ENCODE measurements at regions not wholly inside any gene's neighbourhood (a gene's known extent, or its start where the extent isn't known, plus 50 kb on each side); places are given as distances from the start of the nearest gene placed in this dataset.
"Not testable (repeated sequence)": the region's sequence is repeated elsewhere in the genome, so short reads cannot be mapped to it uniquely, and the experiment has no call there.

DNA sequence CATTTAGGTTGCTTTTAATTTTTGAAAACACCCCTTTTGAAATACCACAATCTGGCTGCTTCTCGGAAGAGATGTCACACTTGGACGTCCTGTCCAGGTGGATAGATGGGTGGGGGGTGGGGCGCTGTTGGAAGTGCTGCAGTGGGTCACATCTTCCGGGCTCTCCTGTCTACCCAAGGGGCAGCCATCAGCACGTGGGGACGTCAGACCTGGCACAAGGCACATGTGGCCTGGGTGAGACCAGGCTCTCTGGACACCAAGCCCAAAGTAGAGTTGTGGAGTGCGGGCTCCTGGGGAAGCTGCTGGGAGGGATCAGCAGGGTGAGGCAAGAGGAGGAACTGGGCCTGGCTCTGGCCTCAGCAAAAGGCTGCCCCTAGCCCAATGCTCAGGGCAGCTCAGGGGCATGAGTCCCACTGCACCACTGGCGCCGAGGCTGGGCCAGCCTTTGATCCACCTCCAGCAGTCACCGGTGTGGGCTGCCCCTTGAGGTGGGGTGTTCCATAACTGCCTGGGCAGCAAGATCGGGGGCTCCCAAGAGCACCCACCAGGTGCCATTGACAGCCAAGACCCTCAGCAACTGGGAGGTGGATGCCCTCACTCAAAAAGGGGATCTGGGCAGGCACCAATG, 68.6 kb upstream of the CCND1 start:
- no peak for DNase-seq (ENCODE audit: low spot score)

DNA sequence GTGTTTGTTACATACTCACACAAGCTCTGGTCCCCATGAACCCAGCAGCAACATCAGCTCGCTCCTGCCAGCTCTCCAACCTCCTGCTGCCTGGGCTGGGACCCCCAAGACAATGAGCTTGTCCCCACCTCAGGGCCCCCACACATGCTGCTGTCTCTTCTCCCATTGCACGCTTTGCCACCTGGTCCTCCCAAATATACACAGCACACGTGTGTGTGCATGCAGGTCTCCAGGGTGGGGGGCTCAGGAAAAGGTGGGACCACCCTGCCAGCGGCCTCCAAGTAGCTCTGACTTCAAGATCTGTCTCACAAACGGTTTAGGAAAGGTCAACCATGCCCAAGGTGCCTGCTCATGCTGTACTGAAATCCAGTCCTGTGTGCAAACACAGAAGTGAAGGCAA, 68.1 kb upstream of the CCND1 start:
- DNase-seq (ENCODE audit: low spot score), result no peak

DNA sequence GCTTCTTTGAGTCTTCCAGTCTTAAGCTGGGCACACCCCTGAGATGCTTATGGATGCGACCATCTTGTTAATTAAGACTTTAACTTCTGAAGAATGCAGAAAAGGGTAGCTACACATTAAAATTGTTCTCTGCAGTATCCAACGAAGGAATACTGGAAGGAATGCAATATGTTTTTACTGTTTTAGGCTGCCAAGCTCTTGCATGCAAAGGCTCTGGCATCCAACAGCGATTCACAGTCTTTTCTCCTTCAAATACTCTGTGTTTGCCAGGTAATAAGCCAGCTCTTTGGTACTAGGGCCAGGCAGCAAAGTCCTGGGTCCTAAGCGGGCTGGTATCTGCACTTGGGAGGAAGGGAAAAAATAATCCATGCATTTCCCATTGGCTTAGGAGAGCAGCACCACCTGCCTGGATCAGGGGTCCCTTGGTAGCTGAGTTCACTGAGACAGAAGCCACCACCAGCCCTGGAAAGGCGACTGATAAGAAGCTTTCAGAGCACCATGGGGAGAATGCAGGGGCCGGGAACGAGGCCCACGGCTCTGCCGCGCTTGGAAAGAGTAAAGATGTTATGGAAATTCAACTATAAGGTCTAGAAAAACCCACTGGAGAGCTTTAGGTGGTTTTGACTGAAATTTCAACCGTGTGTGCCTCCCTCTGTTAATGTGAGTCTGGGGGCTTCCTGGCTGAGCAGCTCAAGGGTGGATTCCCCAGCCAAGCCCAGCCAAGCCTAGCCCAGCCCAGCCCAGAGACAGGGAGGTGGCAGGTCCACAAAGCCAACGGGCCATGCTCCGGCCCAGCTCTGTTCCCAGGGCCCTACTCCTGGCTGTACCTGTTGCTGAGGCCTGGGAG, 67.0 kb upstream of the CCND1 start:
- DNase-seq (ENCODE audit: low spot score), result no peak

DNA sequence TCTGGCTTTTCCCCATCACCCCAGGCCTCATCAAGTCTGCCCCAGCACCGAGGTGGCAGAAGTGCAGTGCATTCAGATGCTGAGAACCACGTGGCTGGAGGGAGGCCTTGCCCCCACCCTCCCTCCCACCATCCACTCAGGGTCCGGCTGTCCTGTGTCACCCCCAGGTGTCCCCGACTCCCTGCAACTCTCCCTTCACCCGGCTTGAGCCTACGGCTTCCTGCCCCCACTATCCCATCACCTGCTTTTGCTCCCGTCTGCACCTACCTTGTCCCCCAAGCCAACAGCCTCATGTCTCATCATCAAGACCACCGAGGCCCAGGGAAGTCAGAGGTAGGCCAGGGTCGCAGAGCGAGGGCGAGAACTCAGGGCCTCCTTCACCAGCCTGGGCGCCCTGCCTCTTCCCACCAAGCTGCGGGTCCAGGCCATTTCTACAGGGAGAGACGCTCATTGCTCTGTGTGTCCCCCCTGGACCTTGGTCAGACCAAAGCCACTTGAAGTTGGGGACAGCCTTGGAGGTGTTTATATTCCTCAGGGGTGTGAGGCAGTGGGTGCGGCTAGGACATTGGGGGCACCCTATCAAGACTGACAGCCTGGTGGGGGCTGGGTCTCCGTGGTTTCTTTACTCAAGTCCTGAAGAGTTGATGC, 66.2 kb upstream of the CCND1 start:
- DNase-seq (ENCODE audit: low spot score), result no peak

DNA sequence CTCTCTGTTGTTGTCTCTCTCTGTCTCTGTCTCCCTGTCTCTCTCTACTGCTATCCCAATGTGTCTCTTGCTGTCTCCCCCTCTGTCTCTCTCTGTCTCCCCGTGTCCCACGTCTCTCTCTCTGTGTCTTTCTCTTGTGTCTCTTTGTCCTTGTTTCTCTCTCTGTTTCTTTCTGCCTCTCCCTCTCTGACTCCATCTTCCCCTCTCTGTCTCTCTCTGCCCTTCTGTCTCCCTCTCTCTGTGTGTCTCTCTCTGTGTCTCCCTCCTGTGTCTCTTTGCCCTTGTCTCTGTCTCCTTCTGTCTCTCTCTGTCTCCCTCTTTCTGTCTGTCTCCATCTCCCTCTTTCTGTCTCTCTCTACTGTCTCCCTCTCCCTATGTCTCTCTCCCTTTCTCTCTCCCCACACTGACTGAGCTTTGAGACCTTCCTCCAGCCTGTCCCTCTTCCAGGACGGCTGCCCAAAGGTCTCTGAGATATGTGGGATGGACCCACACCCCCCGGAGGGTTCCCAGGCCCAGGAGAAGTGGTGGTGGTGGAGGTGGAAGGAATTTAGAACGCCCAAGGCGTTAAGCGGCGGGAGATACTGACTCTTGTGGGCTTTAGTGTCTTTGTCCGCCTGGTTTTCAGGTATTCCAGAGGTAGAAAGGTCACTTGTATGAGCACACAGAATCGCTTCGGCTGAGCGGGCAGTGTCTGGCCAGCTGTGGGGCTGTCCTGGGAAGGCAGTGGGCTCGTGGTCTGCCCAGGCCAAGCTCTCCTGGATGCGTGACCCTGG, 65.5 kb upstream of the CCND1 start:
- no peak for DNase-seq (ENCODE audit: low spot score)

DNA sequence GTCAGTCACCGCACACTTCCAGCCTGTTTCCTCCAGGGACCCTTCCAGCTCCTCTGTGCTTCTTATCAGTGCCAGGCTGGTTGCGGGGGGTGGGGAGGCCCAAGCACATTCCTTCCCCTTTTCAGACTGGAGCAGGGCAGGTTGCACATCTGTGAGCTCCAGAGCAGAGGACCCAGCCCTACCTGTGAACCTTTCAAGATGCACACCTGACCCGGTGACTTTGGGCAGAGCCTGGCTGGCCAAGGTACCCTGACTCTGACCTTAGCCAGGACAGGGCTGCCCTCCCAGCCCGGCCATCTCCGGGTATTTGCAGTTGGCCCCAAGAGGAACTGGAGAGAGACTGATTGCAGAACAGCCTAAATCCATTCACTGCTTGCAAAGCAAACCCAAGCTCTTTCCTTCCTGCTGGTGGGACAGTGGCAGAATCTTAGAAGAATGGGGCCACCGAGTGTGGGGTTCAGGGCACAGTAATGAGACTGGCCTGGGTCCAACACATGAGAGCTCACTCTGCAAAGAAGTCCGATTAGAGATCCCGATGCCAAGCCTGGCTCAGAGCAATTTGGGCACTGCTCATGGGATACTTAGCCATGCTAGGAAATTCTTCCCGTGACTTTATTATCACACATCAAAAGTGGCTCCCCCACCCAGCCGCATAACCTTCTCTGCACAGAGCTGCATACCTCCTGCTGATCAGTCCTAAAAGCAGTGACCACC, 64.7 kb upstream of the CCND1 start:
- DNase-seq (ENCODE audit: low spot score), result no peak

DNA sequence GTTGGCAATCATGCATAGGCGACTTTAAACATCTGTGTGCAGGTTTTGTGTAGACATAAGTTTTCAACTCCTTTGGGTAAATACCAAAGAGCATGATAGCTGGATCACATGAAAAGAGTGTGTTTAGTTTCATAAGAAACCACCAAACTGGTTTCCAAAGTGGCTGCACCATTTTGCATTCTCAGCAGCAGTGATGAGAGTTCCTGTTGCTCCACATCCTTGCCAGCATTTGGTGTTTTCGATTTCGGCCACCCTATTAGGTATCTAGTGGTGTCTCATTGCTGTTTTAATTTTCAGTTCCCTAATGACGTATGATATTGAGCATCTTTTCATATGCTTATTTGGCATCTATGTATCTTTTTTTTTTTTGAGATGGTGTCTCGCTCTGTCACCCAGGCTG, 62.8 kb upstream of the CCND1 start:
- no peak for DNase-seq (ENCODE audit: low spot score)

DNA sequence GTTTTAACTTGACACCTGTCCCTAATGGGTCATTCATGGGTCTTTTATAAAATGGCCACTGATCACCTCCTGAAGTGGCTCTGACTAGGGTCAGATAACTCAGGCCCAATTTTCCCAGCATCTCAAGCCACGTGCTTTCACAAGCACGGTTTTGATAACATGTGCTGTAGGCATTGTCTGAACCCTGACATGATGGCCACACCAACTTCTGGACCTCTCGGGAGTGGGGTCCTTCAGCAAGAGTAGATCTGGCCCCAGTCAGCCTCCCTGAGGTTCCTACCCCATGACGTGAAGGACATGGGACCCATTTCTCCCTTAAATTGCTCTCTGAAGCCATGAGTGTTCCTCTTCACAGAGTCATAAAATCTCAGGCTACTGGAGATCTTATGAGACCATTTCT, 60.4 kb upstream of the CCND1 start:
- DNase-seq (ENCODE audit: low spot score), result no peak

DNA sequence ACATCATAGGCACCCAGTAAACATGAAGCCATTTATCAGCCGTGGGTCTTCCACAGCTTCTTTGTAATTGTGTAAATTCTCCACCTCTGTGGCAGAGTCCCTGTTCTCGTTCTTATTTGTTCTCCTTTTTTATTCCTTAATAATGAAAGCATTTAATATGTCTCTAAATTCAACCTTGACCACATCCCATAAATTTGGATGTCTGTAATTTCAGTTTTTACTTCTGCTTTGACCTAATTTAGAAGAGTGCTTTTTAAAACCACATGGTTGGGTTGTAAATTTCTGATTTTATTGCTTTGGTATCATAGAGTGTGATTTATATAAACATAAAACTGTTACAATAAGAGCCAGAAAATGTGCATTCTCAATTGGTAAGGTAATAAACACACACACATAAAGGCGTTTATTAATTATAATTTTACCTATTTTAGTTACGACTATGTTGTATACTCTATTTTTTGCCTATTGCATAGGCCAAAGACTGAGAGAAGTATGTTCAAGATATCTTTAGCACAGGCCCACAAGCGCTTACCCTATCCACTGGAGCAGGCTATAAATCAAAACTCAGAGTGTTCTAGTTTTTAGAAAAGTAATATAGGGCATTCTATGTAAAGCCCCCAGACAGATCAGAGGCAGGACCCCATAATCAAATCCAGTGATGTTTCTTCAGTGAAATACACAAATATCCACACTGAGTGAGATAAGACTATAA, 58.0 kb upstream of the CCND1 start:
- DNase-seq (ENCODE audit: low spot score), result no peak

DNA sequence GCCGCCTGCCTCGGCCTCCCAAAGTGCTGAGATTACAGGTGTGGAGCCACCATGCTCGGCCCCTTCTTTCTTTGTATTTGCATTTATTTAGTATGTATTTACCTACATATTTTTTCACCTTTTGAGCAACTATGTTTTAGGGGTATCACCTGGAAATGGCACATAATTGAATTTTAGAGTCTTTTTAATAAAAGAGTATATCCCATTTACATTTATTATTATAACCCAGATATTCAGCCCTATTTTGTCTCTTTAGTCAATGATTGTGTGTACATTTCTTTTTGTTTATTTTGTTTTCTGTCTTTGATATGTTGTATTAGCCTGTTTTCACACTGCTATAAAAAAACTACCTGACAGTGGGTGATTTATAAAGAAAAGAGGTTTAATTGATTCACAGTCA, 56.8 kb upstream of the CCND1 start:
- DNase-seq (ENCODE audit: low spot score), result no peak

DNA sequence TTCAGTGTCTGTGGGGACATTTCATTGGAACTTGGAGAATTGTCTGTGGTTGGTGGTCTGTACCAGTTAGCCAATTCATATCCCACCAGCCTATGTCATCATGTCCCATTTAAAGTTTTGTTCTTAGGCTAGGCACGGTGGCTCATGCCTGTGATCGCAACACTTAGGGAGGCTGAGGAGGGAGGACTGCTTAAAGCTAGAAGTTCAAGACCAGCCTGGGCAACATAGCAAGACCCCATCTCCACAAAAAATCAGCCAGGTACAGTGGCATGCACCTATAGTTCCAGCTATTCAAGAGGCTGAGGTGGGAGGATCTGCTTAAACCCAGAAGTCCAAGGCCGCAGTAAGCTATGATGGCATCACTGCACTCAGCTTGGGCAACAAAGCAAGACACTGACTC, 55.6 kb upstream of the CCND1 start:
- DNase-seq (ENCODE audit: low spot score), result no peak

DNA sequence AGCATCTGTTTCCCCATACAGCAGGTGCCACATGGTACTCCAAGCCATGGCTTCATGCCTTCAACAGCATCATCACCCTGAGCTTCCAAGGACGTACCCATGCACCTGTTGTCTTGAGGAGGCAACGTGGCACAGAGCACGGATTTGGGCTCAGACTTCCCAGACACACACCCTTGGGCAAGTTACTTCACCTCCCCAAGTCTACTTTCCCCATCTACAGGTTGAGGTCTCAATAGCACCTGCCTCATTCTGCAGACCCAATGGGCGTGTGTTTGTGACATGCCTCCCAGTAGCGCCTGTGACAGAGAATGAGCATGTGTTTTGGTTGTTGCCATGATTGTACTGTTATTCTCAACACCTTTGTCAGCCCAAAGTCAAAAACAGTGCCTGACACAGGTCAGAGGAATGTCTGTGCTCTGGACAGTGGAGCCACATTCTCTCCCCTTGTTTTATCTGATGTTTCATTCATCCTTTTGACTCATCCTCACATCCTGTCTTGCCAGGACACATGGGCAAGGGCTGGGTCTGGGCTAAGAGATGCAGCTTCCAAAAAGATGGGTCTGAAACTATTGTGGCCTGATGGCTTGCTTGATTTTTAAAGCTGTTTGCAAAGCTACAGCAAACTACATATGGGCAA, 53.4 kb upstream of the CCND1 start:
- no peak for DNase-seq (ENCODE audit: low spot score)

DNA sequence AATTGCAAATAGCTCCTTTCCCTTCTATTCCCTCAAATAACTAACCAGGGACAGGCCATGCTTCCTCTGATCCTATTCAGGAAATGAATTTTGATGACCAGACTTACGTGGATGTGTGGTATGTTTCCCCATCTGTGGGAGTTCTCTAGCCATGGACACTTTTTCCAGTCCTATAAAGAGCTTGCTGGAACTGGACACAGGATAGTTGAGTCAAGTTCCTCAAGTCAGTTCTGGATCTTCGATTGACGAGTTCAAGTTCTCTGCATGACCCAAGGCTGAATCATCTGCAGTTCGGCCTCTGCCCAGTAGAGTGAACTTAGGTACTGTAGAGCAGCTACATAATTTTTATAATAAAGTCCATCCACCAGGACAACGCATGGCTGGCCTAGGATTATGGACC, 52.7 kb upstream of the CCND1 start:
- DNase-seq (ENCODE audit: low spot score), result no peak

DNA sequence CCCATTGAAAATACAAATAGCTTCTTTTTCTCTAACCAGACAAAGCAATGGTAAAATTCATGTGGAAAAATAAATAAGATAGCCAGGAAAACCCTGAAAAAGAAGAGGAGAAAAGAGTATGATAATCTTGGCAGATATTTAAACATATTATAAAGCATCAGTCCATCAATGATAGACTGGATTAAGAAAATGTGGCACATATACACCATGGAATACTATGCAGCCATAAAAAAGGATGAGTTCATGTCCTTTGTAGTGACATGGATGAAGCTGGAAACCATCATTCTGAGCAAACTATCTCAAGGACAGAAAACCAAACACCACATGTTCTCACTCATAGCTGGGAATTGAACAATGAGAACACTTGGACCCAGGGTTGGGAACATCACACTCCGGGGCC, 50.9 kb upstream of the CCND1 start:
- not testable (repeated sequence) for DNase-seq (ENCODE audit: low spot score)

All from CD4-positive, alpha-beta T cell treated with Interleukin-2 at 100 ng/mL for 4 hours (primary cell).